ENCODE measurements at regions not wholly inside any gene's neighbourhood (a gene's known extent, or its start where the extent isn't known, plus 50 kb on each side); places are given as distances from the start of the nearest gene placed in this dataset.

GRCh38 chr15:66905954-66906353 is 159.4 kb upstream of the SMAD3 start:
- no peak for DNase-seq (ENCODE audit: low read depth)

GRCh38 chr15:66906668-66907614 is 158.5 kb upstream of the SMAD3 start:
- no peak for DNase-seq (ENCODE audit: low read depth)

DNA sequence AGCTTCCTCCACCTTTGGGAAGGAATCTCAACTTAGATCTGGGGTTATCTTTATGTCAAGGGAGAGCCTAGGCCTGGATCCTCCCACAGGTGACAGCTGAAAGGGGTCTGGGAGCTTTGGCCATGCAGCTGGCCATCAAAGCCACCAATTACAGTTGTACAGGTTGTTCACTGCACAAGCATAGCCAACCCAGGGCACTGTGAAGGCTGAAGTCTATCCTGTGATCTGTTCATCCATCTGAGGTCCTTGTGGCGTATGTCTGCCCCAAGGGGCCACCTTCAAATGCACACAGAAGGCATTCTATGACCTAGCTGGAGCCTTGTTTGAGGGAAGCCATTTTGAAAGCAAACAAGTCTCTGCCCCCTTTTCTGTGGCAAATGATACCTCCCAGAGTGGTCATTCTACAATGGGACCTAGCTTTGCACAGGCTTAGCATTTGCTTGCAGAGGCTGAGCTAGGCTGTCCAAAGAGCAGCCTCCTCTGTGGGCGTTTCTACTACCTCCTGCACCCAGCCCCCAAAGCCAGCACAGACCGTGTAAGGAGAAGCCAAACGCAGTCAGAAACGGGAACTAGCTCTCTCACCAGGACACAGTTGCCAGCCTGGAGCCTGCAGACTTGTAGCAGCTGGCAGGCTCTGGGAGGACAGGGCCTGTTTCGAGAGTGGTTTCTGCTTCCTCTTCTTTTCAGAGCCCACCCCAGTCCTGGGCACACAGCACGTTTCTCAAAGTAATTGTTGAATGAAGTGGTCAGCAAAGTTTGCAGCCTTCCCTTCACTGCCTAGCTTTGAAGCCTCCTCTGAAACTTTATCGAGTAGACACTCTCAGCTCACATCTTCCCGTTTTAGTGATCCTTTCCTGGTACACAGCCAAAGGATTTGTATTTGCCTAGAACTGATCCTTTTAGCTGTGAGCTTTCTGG is 157.3 kb upstream of the SMAD3 start:
- no peak for DNase-seq (ENCODE audit: low read depth)

GRCh38 chr15:66908744-66909095 is 156.7 kb upstream of the SMAD3 start:
- no peak for DNase-seq (ENCODE audit: low read depth)

GRCh38 chr15:66909381-66909890 is 156.0 kb upstream of the SMAD3 start:
- no peak for DNase-seq (ENCODE audit: low read depth)

DNA sequence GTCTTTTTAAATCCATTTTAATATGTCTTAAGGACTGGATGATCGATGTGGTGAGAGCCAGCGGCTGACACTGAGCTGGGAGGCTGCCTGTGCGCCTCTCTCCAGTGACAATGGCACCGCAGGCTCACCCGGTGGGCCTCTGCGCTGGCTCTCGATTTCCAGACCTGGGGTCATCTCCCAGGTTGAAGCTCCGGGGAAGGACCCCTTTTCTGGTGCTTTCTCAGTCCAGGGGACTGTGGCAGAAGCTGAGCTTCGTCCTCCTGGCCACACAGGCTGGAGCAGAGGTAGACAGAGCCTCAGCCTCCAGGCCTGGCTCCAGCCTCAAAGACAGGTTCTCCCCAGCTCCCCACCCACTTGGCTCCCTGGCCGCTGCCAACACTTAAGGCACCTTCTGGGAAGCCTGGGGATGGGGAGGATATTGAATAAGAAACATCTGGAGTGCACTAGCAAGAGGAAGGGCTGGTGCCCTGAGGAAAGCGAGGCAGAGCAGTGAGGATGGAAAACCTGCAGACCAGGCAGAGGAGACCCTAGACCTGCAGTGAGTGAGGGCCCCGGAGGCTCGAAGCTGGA is 154.2 kb upstream of the SMAD3 start:
- no peak for DNase-seq (ENCODE audit: low read depth)

GRCh38 chr15:66912001-66912400 is 153.4 kb upstream of the SMAD3 start:
- peak; percentile 28 for DNase-seq (ENCODE audit: low read depth)

DNA sequence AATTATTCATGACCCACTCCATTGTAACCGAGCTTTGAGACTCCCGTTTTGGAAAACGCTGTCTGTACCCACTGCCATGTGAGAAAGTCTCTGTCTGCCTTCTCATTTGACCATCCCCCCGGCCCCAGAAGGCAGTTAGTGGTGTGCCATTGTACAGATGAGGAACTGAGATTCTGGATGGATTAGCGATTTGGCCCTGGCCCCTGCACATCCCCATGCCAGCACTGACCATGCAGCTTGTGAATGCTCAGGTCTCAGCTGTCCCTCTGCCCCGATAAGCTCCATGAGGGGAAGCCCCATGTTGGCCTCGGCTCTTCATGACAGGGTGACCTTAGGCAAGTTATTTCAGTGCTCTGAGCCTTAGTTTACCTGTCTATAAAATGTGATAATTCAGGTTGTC is 153.0 kb upstream of the SMAD3 start:
- no peak for DNase-seq (ENCODE audit: low read depth)

DNA sequence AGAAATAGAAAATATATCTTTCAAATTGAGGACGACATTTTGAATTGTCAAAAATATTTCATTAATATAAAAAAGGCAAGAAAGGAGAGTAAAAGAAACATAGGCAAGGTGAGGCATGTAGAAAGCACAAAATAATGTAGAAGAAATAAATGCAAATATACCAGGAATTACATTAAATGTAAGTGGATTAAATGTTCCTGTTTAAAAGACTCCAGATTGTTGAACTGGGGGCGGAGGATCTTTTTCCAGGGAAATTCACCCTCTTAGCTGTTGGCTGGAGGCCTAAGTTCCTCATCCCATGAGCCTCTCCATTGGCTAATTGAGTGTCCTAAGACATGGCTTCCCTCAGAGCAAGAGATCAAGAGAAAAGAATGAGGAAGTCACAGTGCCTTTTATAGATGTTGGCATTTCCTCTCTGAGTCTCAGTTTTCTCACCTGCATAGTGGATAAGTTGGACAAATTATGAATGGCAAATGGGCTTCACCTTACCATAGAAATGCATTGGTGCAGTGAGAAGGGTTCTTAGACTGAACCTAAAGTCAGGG is 147.4 kb upstream of the SMAD3 start:
- DNase-seq (ENCODE audit: low read depth) = no peak

- DNase-seq (ENCODE audit: low read depth) = peak; percentile 77
Measured at GRCh38 chr15:66919421-66919820, 146.0 kb upstream of the SMAD3 start.

- no peak for DNase-seq (ENCODE audit: low read depth)
Measured at GRCh38 chr15:66921319-66921915, 144.0 kb upstream of the SMAD3 start.

DNA sequence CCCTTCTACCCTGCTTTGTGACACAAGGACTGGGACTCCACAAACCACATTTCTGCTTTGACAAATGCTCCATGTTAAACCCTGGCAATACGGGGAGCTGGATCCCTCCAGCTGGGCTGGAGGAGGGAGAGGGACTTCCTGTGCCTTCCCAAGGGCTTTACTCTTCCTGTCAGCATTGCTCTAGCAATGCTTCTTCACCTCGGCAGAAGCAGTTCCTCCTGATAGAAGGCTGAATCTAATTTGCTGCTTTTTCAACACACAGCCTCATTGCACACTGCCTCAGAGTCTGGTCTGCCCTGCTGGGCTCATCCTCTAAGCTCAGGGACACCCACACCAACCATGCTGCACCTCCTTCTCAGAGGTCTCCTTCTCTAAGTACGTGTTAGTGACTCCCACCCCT is 142.8 kb upstream of the SMAD3 start:
- no peak for DNase-seq (ENCODE audit: low read depth)

DNA sequence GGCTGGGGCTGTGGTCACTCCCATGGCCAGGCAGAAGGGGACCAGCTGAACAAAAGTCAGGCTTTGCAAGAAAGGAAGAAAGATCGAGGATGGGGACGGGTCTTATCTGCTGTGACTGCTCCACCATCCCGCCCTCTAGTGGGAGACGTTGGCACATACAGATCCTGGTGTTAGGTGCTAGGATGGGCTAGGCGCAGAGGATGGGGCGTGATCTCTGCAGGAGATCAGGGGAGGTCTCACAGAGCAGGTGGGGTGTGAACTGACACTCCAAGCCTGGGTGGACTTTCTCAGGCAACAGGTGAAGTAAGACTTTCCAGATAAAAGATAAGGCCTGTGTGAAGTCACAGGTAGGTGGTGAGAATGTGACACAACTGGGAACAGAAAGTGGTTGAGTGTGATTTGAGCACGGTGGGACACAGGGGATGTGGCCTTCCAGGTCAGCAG is 141.9 kb upstream of the SMAD3 start:
- DNase-seq (ENCODE audit: low read depth) = peak; percentile 18

GRCh38 chr15:66924889-66925288 is 140.5 kb upstream of the SMAD3 start:
- no peak for DNase-seq (ENCODE audit: low read depth)

DNA sequence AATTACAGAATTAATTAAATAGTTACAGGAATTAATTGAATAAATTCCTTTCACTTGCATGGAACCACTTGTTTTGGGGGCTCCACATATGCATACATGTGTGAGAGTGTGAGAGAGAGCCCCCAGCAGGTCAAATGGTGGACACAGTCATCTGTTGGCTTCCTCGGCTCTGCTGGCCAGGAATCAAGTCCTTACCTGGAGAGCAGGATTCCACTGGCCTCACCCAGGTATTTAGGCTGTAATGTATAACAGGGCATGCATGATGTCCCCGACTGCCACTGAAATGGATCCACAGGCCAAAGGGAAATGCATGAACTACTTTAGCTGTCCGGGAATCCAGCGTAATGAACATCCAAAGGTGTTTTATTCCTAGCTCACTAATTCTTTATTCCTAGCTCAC is 139.7 kb upstream of the SMAD3 start:
- DNase-seq (ENCODE audit: low read depth) = peak; percentile 14

- DNase-seq (ENCODE audit: low read depth) = no peak
Measured at GRCh38 chr15:66927201-66928077, 138.0 kb upstream of the SMAD3 start.

DNA sequence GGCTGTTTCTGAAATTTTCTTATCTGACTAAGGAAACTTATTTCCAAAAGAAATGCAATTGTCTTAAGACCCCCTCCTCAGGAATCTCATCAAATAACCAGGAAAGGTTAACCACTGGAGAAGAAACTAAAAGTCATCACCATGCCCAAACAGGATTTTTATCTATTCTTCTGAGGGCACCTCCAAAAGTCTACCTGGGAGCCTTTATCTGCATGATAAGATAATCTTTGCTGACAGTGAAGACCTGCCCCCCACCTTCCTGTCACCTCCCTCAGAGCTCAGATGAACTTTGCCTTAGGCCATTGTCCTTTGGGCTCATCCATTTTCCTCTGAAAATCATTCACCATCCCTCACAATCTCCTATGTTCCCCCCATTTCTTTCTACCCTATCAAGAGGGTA is 137.3 kb upstream of the SMAD3 start:
- DNase-seq (ENCODE audit: low read depth) = no peak

DNA sequence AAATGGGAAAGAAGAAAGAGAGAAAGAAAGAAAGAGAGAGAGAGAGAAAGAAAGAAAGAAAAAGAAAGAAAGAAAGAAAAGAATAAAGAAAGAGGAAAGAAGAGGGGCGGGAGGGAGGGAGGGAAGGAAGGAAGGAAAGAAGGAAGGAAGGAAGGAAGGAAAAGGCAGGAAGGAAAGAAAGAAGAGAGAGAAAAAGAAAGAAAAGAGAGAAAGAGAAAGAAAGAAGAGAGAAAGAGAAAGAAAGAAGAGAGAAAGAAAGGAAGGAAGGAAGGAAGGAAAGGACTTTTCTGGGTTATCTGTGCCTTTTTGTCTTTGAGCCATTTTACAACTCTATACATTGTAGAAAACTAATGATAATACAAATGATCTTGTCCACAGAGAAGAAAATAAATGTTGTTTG is 136.6 kb upstream of the SMAD3 start:
- DNase-seq (ENCODE audit: low read depth) = no peak

DNA sequence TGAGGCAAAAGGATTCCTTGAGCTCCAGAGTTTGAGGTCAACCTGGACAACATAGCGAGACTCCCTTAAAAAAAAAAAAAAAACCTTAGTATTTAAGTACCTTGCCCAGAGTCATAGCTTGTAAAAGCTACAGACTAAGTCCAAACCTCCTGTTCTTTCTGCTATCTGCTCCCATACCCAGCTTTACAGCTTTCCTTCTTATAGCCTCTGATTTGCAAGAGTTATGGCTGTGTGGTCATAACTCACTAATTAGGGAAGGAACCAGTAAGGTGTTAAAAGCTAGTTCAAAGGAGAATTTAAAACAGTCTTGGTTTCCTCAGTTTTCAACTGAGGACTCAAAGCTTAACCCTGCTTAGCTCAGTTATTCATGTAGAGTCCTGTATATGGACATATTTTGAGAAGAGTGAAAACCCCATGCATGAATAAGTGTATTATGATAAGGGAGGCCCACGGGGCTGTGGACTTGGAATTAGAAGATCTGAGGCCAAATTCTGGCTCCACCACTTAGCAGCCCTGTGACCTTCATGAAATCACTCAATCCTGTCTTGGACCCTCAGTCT is 135.5 kb upstream of the SMAD3 start:
- no peak for DNase-seq (ENCODE audit: low read depth)

All from renal cortical epithelial cell (primary cell).